HepG2 (cell line): ENCODE measurements at regions not wholly inside any gene's neighbourhood (a gene's known extent, or its start where the extent isn't known, plus 50 kb on each side); places are given as distances from the start of the nearest gene placed in this dataset.

Source experiments
- ATAC-seq: fragments of 200-7000 bp; cut with Tn5 transposase; 3 replicates; pipeline ENCODE4 v1.9.1; 2020; ENCODE audit warnings: mild to moderate bottlenecking, moderate library complexity
- BruUV-seq: library from RNA; stranded (reverse); fragments of 400-500 nt; replicated peaks from 2 replicates; lab custom pipeline; 2021; lab: Mats Ljungman, UMichigan
- CTCF ChIA-PET: fragments of 300-600 bp; formaldehyde crosslinking; extraction: SDS; loops from one replicate; lab custom pipeline; 2021; ENCODE audit warnings: low total read pairs, inconsistent platforms, low intra/inter-chr PET ratio; lab: Yijun Ruan, JAX
- POLR2A ChIA-PET: fragments of 350-600 bp; sonication (Branson Sonifier 250); formaldehyde crosslinking; loops from one replicate; lab custom pipeline; 2020; ENCODE audit warnings: antibody characterized with exemption, inconsistent platforms; lab: Yijun Ruan, JAX
- DNase-seq: peaks from one replicate; pipeline ENCODE4 v3.0.0-alpha.2; 2015; ENCODE audit warnings: low spot score
- FAIRE-seq: peaks from 3 replicates; lab custom pipeline; 2011; peaks lifted over from hg19 to GRCh38; lab: Jason Lieb, UNC
- H2AFZ ChIP-seq: one replicate; pipeline ENCODE4 v1.6.1; 2011; ENCODE audit warnings: low read length, inconsistent platforms
- H3K27ac ChIP-seq: fragments of 300-600 bp; 3 replicates; pipeline ENCODE4 v1.8.0; 2011; ENCODE audit warnings: mixed run types, mild to moderate bottlenecking, mixed read lengths, low read length, inconsistent platforms; ENCODE audit not compliant: insufficient read depth; ENCODE audit errors: extremely low read length
- H3K27me3 ChIP-seq, 2 experiments: fragments of 200-600 bp in 1 of 2; 2 replicates in 1 of 2; 3 replicates in 1 of 2; pipeline versions ENCODE4 v1.6.0 to v1.8.0; 2011; ENCODE audit warnings: low read length in 2 of 2, mild to moderate bottlenecking in 2 of 2, moderate library complexity in 2 of 2, inconsistent platforms in 1 of 2; ENCODE audit not compliant: insufficient read depth in 2 of 2, control insufficient read depth in 1 of 2
- H3K36me3 ChIP-seq, 2 experiments: fragments of 200-600 bp in 1 of 2; replicated peaks in 1 of 2; 2 replicates in 1 of 2; 3 replicates in 1 of 2; pipeline versions ENCODE4 v1.5.1 to v1.8.0; 2011; ENCODE audit warnings: low read length in 2 of 2, inconsistent platforms in 1 of 2; ENCODE audit not compliant: insufficient read depth in 2 of 2, control insufficient read depth in 1 of 2
- H3K4me1 ChIP-seq: 2 replicates; pipeline ENCODE4 v1.5.1; 2012; ENCODE audit warnings: low read length, inconsistent platforms; ENCODE audit not compliant: insufficient read depth
- H3K4me2 ChIP-seq: 2 replicates; pipeline ENCODE4 v1.6.0; 2011; ENCODE audit warnings: low read depth, low read length, inconsistent platforms
- H3K4me3 ChIP-seq, 3 experiments: fragments of 200-600 bp in 1 of 3; sonication (generic), shearing (Covaris generic) in 1 of 3; replicated peaks in 1 of 3; 2 replicates each; pipeline ENCODE4 v1.5.1; 2011 to 2016; ENCODE audit warnings: low read length in 3 of 3, inconsistent platforms in 2 of 3, low read depth in 2 of 3, mild to moderate bottlenecking in 2 of 3, control low read depth in 1 of 3, mixed read lengths in 1 of 3; ENCODE audit not compliant: insufficient read depth in 1 of 3
- H3K79me2 ChIP-seq: one replicate; pipeline ENCODE4 v1.6.1; 2011; ENCODE audit warnings: low read length, inconsistent platforms; ENCODE audit not compliant: insufficient read depth
- H3K9ac ChIP-seq: 2 replicates; pipeline ENCODE4 v1.6.0; 2011; ENCODE audit warnings: mild to moderate bottlenecking, low read depth, low read length, inconsistent platforms; ENCODE audit not compliant: insufficient read depth
- H3K9me3 ChIP-seq: 2 replicates; pipeline ENCODE4 v1.5.1; 2012; ENCODE audit warnings: mild to moderate bottlenecking, low read length
- H4K20me1 ChIP-seq: 2 replicates; pipeline ENCODE4 v1.6.0; 2011; ENCODE audit warnings: inconsistent platforms, mild to moderate bottlenecking, low read length, moderate library complexity; ENCODE audit not compliant: insufficient read depth
- CEBPB ChIP-seq: IDR thresholded peaks from 2 replicates; pipeline ENCODE4 v1.6.1; 2011; ENCODE audit warnings: low read depth, low read length, improper control_type of control experiment, borderline replicate concordance
- GATAD2A ChIP-seq: IDR thresholded peaks from 2 replicates; pipeline ENCODE4 v1.6.1; 2016
- HBP1 ChIP-seq: IDR thresholded peaks from 2 replicates; pipeline ENCODE4 v1.6.1; 2016; ENCODE audit warnings: low read depth, control low read depth
- MLX ChIP-seq: IDR thresholded peaks from 2 replicates; pipeline ENCODE4 v1.6.1; 2016
- NFE2L2 ChIP-seq: fragments of 150-350 bp; IDR thresholded peaks from 2 replicates; pipeline ENCODE4 v1.6.1; 2014; ENCODE audit warnings: low read length
- NKX3-1 ChIP-seq: sonication (generic); formaldehyde crosslinking; IDR thresholded peaks from 2 replicates; pipeline ENCODE4 v1.5.0; 2020; ENCODE audit warnings: missing genetic modification reagents
- PHB2 ChIP-seq: fragments of 450-650 bp; IDR thresholded peaks from 2 replicates; pipeline ENCODE4 v1.6.1; 2018; ENCODE audit not compliant: partially characterized antibody
- ZBTB38 ChIP-seq: sonication (generic); formaldehyde crosslinking; IDR thresholded peaks from 2 replicates; pipeline ENCODE4 v1.5.1; 2020; ENCODE audit warnings: mild to moderate bottlenecking, missing genetic modification reagents
- ZBTB7B ChIP-seq: sonication (generic); formaldehyde crosslinking; IDR thresholded peaks from 2 replicates; pipeline ENCODE4 v1.4.0; 2020; ENCODE audit warnings: missing genetic modification reagents
- ZNF34 ChIP-seq: sonication (generic); formaldehyde crosslinking; IDR thresholded peaks from 2 replicates; pipeline ENCODE4 v1.4.0; 2020; ENCODE audit warnings: mild to moderate bottlenecking, missing genetic modification reagents, borderline replicate concordance
- ZNF570 ChIP-seq: sonication (generic); formaldehyde crosslinking; IDR thresholded peaks from 2 replicates; pipeline ENCODE4 v1.4.0; 2020; ENCODE audit warnings: mild to moderate bottlenecking, missing genetic modification reagents, borderline replicate concordance
- ZNF839 ChIP-seq: sonication (generic); formaldehyde crosslinking; IDR thresholded peaks from 2 replicates; pipeline ENCODE4 v1.4.0; 2020; ENCODE audit warnings: missing genetic modification reagents, mild to moderate bottlenecking, borderline replicate concordance
- WGBS: methylation state at CpG from one replicate; pipeline ENCODE4 v1.1.6; 2017; ENCODE audit warnings: low lambda C conversion rate; 5-methylcytosine and 5-hydroxymethylcytosine counted together
- in situ Hi-C: cut with HindIII; loops from 2 replicates; pipeline ENCODE4 v1.10.0; 2017; ENCODE audit warnings: low pct_unique_long_range_greater_than_20kb; ENCODE audit not compliant: extremely low pct_ligation_motif_present
- intact Hi-C: fragments of 100-400 bp; cut with micrococcal nuclease; formaldehyde crosslinking; loops from one replicate; pipeline ENCODE4 v1.10.0; 2022; ENCODE audit not compliant: unreplicated experiment

- TF ChIP-seq HBP1 (CRISPR knock-in tag) (no peak), NKX3-1 (CRISPR knock-in tag) (no peak), GATAD2A (CRISPR knock-in tag) (no peak), ZNF34 (CRISPR knock-in tag) (no peak), ZNF839 (CRISPR knock-in tag) (no peak), ZBTB7B (CRISPR knock-in tag) (no peak), MLX (CRISPR knock-in tag) (no peak), ZNF570 (CRISPR knock-in tag) (no peak), PHB2 (no peak), CEBPB (no peak)
Observed at GRCh38 chr3:181637456-181637855, 74.3 kb upstream of the SOX2 start (continued).

DNA sequence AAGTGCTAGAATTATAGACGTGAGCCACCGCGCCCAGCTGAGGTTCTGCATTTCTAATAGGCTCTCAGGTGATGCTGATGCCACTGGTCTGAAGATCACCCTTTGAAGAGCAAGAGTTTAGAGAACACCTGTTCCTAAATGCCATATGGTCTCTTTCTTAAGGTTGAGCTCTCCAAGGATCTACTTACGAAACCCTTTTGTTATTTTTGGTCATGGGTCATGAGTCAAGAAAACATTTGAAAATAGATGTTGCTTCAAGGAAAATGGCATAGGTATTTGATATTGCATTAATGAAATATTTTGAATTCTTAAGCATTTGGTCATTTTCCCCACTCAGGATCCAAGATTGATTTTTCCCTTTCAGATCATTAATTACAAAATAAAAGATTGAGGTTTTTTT lies 74.7 kb upstream of the SOX2 start:
- Histone ChIP-seq H3K27me3 (no peaks in the 10 kb centered on the region), H2AFZ (no peak overlapping the region), H3K36me3 (no peaks in the 10 kb centered on the region), H3K9me3 (no peaks in the 10 kb centered on the region), H3K4me2 (no peak overlapping the region), H3K4me3 (no peak overlapping the region)
- intact Hi-C loops, result no loop called here
- BruUV-seq, result no TSS peak
- WGBS, result 67% methylated on average over 3 of the region's 4 CpGs
- TF ChIP-seq ZBTB38 (CRISPR knock-in tag) (no peak), NFE2L2 (no peak)
- TF ChIP-seq, all 625 proteins: peak for 0
- Histone ChIP-seq H3K9ac (no peak overlapping the region), H3K79me2 (no peaks in the 10 kb centered on the region), H3K27ac (no peak overlapping the region), H3K4me1 (no peaks in the 10 kb centered on the region), H4K20me1 (no peaks in the 10 kb centered on the region)
- ATAC-seq (no peak), FAIRE-seq (no peak), DNase-seq (no peak)
- CTCF ChIA-PET, result no interaction called here
- in situ Hi-C loops, result no loop called here
- POLR2A ChIA-PET, result no interaction called here
